ENCODE measurements at regions not wholly inside any gene's neighbourhood (a gene's known extent, or its start where the extent isn't known, plus 50 kb on each side); places are given as distances from the start of the nearest gene placed in this dataset.

DNA sequence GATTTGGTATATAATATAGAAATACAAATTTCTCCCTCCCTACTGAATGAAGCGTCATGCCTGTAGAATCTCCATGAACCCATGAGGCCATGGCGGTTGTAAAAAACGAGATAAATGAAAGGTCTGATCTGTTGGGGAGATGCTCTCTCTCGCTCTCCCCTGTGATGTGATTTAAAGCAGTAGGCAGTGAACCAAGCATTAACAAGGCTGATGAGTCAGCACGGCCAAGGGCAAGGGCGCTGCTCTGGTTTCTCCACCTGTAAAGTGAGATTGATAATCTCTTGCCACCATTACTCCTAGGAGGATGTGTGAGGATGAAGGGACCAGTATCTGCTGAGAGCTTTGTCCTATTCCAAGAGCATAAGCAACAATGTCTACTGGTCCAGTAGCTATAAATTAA, 553.3 kb downstream of the CMPK2 start:
- Histone ChIP-seq H3K9ac (ENCODE audit: low read depth in 1 of 3, low read length in 3 of 3) (no peak overlapping the region), H3K27me3 (ENCODE audit: control insufficient read depth in 3 of 3, insufficient read depth in 3 of 3, low read length in 3 of 3) (peaks cover 0 to 6% (median 0%) of the 10 kb centered on the region in 3 donors), H3K9me3 (ENCODE audit: control insufficient read depth in 3 of 3, low read length in 3 of 3) (peaks cover 0 to 3% (median 0%) of the 10 kb centered on the region in 3 donors), H3K27ac (ENCODE audit: low read depth, low read length) (no peak overlapping the region), H3K4me3 (ENCODE audit: low read length in 3 of 3) (no peak overlapping the region), H3K4me1 (ENCODE audit: control insufficient read depth in 3 of 3, insufficient read depth in 3 of 3, low read length in 3 of 3) (no peaks in the 10 kb centered on the region), H3K36me3 (ENCODE audit: control insufficient read depth in 3 of 3, insufficient read depth in 3 of 3, low read length in 3 of 3) (no peaks in the 10 kb centered on the region)

DNA sequence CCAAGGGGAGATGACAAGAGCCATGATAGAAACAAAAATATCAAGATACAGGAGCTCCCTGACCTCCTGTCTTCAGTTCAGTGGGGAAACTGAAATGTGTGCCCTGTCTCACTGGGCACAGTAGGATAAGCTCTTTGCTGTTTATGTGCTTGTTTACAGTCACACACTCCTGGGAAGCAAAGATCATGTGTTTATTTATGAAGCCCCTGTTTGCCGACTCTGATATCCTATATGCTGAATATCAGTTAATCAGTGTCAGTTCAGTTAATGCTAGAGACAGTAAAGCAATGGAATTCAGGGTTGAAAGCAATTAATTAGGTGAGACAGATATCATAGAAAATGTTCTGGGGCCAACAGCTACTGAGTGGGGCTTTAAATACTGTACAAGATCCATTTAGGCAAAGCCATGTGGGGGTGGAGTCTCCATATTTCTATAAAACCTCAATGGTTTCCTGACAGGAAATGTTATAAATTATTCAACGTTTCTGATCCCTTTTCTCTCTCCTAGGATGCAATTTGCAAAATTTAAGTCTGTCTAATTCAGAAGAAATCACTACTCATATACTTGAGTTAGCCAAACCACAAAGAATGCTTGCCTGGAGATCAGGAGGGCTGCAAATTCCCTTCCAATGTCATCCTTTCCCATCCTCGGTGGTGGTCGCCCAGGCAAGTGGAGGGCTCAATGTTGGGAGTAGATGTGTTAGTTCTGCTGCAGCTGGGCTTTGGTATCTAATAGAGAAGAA, 551.3 kb downstream of the CMPK2 start:
- no peak overlapping the region for H3K4me3 ChIP-seq (ENCODE audit: low read length in 3 of 3)
- H3K4me1 ChIP-seq (ENCODE audit: control insufficient read depth in 3 of 3, insufficient read depth in 3 of 3, low read length in 3 of 3) = no peaks in the 10 kb centered on the region
- no peaks in the 10 kb centered on the region for H3K36me3 ChIP-seq (ENCODE audit: control insufficient read depth in 3 of 3, insufficient read depth in 3 of 3, low read length in 3 of 3)
- H3K27me3 ChIP-seq (ENCODE audit: control insufficient read depth in 3 of 3, insufficient read depth in 3 of 3, low read length in 3 of 3) = peaks cover 0 to 6% (median 0%) of the 10 kb centered on the region in 3 donors
- peaks cover 0 to 3% (median 0%) of the 10 kb centered on the region in 3 donors for H3K9me3 ChIP-seq (ENCODE audit: control insufficient read depth in 3 of 3, low read length in 3 of 3)
- H3K27ac ChIP-seq (ENCODE audit: low read depth, low read length) = no peak overlapping the region
- H3K9ac ChIP-seq (ENCODE audit: low read depth in 1 of 3, low read length in 3 of 3) = no peak overlapping the region

DNA sequence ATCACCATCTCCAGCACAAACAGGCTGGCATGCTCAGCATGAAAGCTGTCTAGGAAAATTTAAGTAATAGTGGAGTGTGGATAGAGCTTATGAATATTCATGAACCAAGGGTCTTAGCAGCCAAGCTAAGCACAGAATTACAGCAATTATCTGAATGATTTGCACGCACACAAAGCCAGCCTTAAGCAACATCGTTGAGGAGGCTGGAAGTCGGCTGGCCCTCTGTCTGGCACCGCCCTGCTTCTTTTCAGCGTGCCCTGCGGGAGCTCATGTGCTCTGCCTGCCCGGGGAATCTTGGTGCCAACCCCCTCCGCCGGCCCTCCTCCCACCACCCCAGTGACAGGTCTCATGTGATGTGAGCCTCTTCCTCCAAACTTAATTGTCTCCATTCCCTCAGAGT, 540.1 kb downstream of the CMPK2 start:
- no peaks in the 10 kb centered on the region for H3K9me3 ChIP-seq (ENCODE audit: control insufficient read depth in 3 of 3, low read length in 3 of 3)
- H3K36me3 ChIP-seq (ENCODE audit: control insufficient read depth in 3 of 3, insufficient read depth in 3 of 3, low read length in 3 of 3) = no peaks in the 10 kb centered on the region
- no peaks in the 10 kb centered on the region for H3K27me3 ChIP-seq (ENCODE audit: control insufficient read depth in 3 of 3, insufficient read depth in 3 of 3, low read length in 3 of 3)
- H3K27ac ChIP-seq (ENCODE audit: low read depth, low read length) = no peak overlapping the region
- no peak overlapping the region for H3K4me3 ChIP-seq (ENCODE audit: low read length in 3 of 3)
- no peaks in the 10 kb centered on the region for H3K4me1 ChIP-seq (ENCODE audit: control insufficient read depth in 3 of 3, insufficient read depth in 3 of 3, low read length in 3 of 3)
- no peak overlapping the region for H3K9ac ChIP-seq (ENCODE audit: low read depth in 1 of 3, low read length in 3 of 3)

DNA sequence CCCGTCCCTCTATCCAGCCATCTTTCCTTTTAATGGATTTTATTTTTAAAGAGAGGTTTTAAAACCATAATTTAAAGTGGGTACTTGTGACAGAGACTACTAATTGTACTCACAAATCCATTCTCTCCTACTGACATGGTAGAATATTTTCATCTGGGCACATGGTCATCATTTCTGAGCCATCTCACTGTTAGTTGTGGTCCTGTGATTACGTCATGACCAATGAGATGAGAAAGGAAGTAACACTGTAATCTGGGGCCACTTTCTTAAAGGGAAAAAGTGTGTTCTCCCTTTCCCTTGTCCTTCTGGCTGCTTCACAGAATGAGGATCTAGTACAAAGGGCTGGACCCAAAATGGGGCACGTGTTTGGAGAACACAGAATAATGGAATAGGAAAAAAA, 538.7 kb downstream of the CMPK2 start:
- no peaks in the 10 kb centered on the region for H3K27me3 ChIP-seq (ENCODE audit: control insufficient read depth in 3 of 3, insufficient read depth in 3 of 3, low read length in 3 of 3)
- H3K9ac ChIP-seq (ENCODE audit: low read depth in 1 of 3, low read length in 3 of 3) = no peak overlapping the region
- H3K36me3 ChIP-seq (ENCODE audit: control insufficient read depth in 3 of 3, insufficient read depth in 3 of 3, low read length in 3 of 3) = no peaks in the 10 kb centered on the region
- no peaks in the 10 kb centered on the region for H3K4me1 ChIP-seq (ENCODE audit: control insufficient read depth in 3 of 3, insufficient read depth in 3 of 3, low read length in 3 of 3)
- no peaks in the 10 kb centered on the region for H3K9me3 ChIP-seq (ENCODE audit: control insufficient read depth in 3 of 3, low read length in 3 of 3)
- H3K4me3 ChIP-seq (ENCODE audit: low read length in 3 of 3) = no peak overlapping the region
- no peak overlapping the region for H3K27ac ChIP-seq (ENCODE audit: low read depth, low read length)

DNA sequence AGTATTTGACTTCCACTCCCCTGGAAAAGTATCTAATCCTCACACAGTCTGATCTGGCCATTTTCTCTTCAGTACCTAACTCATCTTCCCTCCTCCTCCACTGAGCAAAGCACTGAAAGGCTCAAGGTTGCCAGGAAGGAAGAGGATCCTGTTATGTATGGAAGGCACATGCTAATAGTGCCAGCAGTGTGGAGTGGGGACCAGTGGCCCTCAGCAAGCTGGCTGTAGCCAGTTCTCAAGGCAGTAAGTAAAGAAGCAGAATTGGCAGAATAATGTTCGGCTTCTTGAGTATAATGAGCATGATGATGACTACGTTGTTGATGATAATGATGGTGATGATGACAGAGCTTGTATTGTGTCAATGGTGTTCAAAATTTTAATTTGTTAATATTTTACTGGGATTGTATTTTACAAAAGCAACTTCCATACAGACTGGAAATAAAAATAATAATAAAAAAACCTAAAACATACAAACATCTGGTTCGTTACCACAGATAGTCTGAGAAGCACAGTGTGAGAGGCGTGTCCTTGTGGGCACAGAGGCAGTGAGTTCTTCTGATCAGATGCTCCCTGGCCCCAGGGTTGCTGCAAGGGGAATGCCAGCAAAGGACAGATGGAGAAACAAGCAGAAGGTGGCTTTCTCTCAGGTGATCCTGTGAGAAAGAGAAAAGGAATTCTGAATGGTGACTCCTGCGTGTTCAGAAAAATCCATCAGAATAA, 528.8 kb downstream of the CMPK2 start:
- no peaks in the 10 kb centered on the region for H3K27me3 ChIP-seq (ENCODE audit: control insufficient read depth in 3 of 3, insufficient read depth in 3 of 3, low read length in 3 of 3)
- no peaks in the 10 kb centered on the region for H3K36me3 ChIP-seq (ENCODE audit: control insufficient read depth in 3 of 3, insufficient read depth in 3 of 3, low read length in 3 of 3)
- H3K27ac ChIP-seq (ENCODE audit: low read depth, low read length) = no peak overlapping the region
- H3K9me3 ChIP-seq (ENCODE audit: control insufficient read depth in 3 of 3, low read length in 3 of 3) = no peaks in the 10 kb centered on the region
- no peak overlapping the region for H3K4me3 ChIP-seq (ENCODE audit: low read length in 3 of 3)
- H3K4me1 ChIP-seq (ENCODE audit: control insufficient read depth in 3 of 3, insufficient read depth in 3 of 3, low read length in 3 of 3) = no peaks in the 10 kb centered on the region
- no peak overlapping the region for H3K9ac ChIP-seq (ENCODE audit: low read depth in 1 of 3, low read length in 3 of 3)

DNA sequence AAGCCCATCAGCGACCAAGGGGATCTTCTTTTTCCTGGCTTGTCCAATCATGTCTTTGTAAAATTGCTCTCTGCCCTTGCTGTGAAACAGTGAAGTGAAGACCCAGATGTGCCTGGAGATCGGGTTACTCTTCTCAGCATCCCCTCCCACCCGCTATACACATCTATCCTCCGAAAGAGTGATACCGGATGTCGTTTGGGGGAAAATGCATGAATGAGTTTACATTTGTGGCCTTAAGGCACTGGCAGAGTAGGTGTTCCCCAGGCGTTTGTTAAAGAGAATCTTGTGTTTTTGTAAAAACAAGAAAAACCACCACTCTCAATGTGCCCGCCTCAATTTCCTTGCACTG, 528.3 kb downstream of the CMPK2 start:
- Histone ChIP-seq H3K36me3 (ENCODE audit: control insufficient read depth in 3 of 3, insufficient read depth in 3 of 3, low read length in 3 of 3) (no peaks in the 10 kb centered on the region), H3K4me1 (ENCODE audit: control insufficient read depth in 3 of 3, insufficient read depth in 3 of 3, low read length in 3 of 3) (no peaks in the 10 kb centered on the region), H3K9ac (ENCODE audit: low read depth in 1 of 3, low read length in 3 of 3) (no peak overlapping the region)

DNA sequence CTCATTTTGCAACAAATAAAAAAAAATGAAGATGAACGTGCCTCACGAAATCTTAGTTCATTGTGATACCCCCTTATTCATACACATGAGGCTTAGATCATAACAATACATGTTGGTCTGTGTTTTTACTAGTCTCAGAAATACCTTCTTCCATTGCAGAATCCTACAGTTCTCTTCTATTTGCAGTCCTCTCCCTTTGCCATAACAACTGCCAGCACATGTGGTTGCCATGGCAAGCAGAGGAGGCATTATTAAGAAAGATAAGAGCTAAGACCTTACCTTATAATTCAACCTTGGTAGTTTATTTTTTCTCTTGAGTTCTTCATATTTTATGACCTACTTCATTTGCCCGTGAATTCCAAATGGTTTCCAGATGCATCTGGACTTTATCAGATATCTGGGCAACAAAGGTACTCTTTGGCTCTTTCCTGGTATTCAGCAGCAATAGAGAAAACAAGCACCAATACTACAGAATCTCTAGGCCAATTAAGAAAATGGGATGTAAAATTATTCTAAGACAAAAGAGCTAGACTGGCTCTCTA, 524.0 kb downstream of the CMPK2 start:
- H3K4me1 ChIP-seq (ENCODE audit: control insufficient read depth in 3 of 3, insufficient read depth in 3 of 3, low read length in 3 of 3) = no peaks in the 10 kb centered on the region
- no peak overlapping the region for H3K4me3 ChIP-seq (ENCODE audit: low read length in 3 of 3)
- H3K27ac ChIP-seq (ENCODE audit: low read depth, low read length) = no peak overlapping the region
- peaks cover 0 to 2% (median 0%) of the 10 kb centered on the region in 3 donors for H3K27me3 ChIP-seq (ENCODE audit: control insufficient read depth in 3 of 3, insufficient read depth in 3 of 3, low read length in 3 of 3)
- H3K9ac ChIP-seq (ENCODE audit: low read depth in 1 of 3, low read length in 3 of 3) = no peak overlapping the region
- no peaks in the 10 kb centered on the region for H3K36me3 ChIP-seq (ENCODE audit: control insufficient read depth in 3 of 3, insufficient read depth in 3 of 3, low read length in 3 of 3)
- no peaks in the 10 kb centered on the region for H3K9me3 ChIP-seq (ENCODE audit: control insufficient read depth in 3 of 3, low read length in 3 of 3)

More for the DNA sequence above, 528.3 kb downstream of the CMPK2 start:
- H3K27me3 ChIP-seq (ENCODE audit: control insufficient read depth in 3 of 3, insufficient read depth in 3 of 3, low read length in 3 of 3) = no peaks in the 10 kb centered on the region
- no peaks in the 10 kb centered on the region for H3K9me3 ChIP-seq (ENCODE audit: control insufficient read depth in 3 of 3, low read length in 3 of 3)
- H3K27ac ChIP-seq (ENCODE audit: low read depth, low read length) = no peak overlapping the region
- no peak overlapping the region for H3K4me3 ChIP-seq (ENCODE audit: low read length in 3 of 3)

DNA sequence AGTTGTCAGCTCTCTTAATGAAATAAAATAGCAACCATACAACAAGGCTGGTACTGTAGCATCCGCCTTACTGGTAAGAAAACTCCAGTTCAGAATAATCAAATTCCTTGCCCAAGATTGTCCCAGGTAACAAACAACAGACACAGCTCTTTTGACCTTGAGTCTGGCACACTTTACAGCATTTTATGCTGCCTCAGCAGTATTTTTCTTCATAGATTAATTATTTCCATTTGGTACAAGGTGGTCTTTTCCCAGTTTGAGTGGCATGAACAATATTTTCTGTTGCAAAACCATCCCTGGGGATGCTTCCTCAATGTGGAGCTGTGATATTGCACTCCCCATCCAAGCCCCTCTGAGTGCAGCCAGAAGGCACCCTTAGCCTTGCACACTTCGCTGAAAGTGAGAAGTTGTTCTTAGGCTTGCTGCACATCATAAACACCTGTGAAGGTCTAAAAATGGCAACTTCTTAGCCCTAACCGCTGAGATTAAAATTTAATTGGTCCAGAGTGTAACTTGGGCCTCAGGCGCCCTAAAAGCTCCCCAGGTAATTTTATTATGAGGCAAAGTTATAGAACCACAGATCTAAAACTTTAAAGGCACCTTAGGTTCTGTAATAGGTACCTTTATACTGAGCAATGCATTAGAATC, 523.3 kb downstream of the CMPK2 start:
- Histone ChIP-seq H3K27ac (ENCODE audit: low read depth, low read length) (no peak overlapping the region), H3K9me3 (ENCODE audit: control insufficient read depth in 3 of 3, low read length in 3 of 3) (no peaks in the 10 kb centered on the region), H3K27me3 (ENCODE audit: control insufficient read depth in 3 of 3, insufficient read depth in 3 of 3, low read length in 3 of 3) (peaks cover 0 to 2% (median 0%) of the 10 kb centered on the region in 3 donors), H3K4me1 (ENCODE audit: control insufficient read depth in 3 of 3, insufficient read depth in 3 of 3, low read length in 3 of 3) (no peaks in the 10 kb centered on the region), H3K4me3 (ENCODE audit: low read length in 3 of 3) (no peak overlapping the region), H3K36me3 (ENCODE audit: control insufficient read depth in 3 of 3, insufficient read depth in 3 of 3, low read length in 3 of 3) (no peaks in the 10 kb centered on the region), H3K9ac (ENCODE audit: low read depth in 1 of 3, low read length in 3 of 3) (no peak overlapping the region)

DNA sequence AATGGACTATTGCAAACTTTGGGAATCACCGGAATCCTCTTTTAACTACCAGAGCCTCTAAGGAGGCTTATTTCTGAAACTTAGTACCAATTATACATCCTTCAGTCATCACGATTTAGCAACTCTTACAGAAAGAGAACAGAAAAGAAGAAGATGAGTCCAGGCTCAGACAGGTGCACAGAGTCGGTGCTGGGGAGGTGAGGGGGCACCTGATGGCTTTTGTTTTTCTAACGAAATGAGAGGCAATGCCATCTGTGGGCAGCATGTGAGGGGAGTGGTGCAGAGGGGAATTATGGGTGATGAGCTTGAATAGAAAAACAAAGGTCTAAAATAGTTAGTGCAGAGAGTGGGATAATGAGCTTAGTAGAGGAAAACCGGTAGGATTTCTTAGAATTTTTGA, 522.6 kb downstream of the CMPK2 start:
- H3K9me3 ChIP-seq (ENCODE audit: control insufficient read depth in 3 of 3, low read length in 3 of 3) = no peaks in the 10 kb centered on the region
- no peak overlapping the region for H3K27ac ChIP-seq (ENCODE audit: low read depth, low read length)
- H3K36me3 ChIP-seq (ENCODE audit: control insufficient read depth in 3 of 3, insufficient read depth in 3 of 3, low read length in 3 of 3) = no peaks in the 10 kb centered on the region
- H3K9ac ChIP-seq (ENCODE audit: low read depth in 1 of 3, low read length in 3 of 3) = no peak overlapping the region
- H3K4me1 ChIP-seq (ENCODE audit: control insufficient read depth in 3 of 3, insufficient read depth in 3 of 3, low read length in 3 of 3) = no peaks in the 10 kb centered on the region
- peaks cover 0 to 2% (median 0%) of the 10 kb centered on the region in 3 donors for H3K27me3 ChIP-seq (ENCODE audit: control insufficient read depth in 3 of 3, insufficient read depth in 3 of 3, low read length in 3 of 3)
- no peak overlapping the region for H3K4me3 ChIP-seq (ENCODE audit: low read length in 3 of 3)

DNA sequence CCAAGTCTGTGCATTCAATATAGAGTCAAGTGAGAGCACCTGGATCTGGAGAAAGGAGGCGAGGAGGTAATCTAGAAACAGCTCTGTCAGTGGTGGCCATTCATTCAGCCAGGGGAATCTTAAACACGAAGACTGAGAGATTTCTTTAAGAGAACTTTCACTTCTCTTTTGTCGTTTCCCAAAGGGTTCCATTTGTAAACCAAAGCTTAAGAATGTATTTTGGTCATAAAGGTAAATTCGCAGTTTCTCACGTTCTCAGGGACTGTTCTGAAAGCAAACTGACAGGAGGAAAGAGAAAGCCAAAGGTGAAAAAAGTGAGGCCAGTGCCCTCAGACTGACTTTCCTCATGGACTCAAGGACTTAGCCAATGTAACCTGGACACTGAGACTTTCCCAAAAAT, 513.5 kb downstream of the CMPK2 start:
- H3K9ac ChIP-seq (ENCODE audit: low read depth in 1 of 3, low read length in 3 of 3) = no peak overlapping the region
- H3K4me1 ChIP-seq (ENCODE audit: control insufficient read depth in 3 of 3, insufficient read depth in 3 of 3, low read length in 3 of 3) = no peaks in the 10 kb centered on the region
- no peak overlapping the region for H3K4me3 ChIP-seq (ENCODE audit: low read length in 3 of 3)

More for the DNA sequence above, 513.5 kb downstream of the CMPK2 start:
- Histone ChIP-seq H3K36me3 (ENCODE audit: control insufficient read depth in 3 of 3, insufficient read depth in 3 of 3, low read length in 3 of 3) (no peaks in the 10 kb centered on the region), H3K27me3 (ENCODE audit: control insufficient read depth in 3 of 3, insufficient read depth in 3 of 3, low read length in 3 of 3) (peaks cover 0 to 2% (median 0%) of the 10 kb centered on the region in 3 donors), H3K9me3 (ENCODE audit: control insufficient read depth in 3 of 3, low read length in 3 of 3) (no peaks in the 10 kb centered on the region), H3K27ac (ENCODE audit: low read depth, low read length) (no peak overlapping the region)

Measured in skeletal muscle tissue (tissue), 3 donors.